Lower leg skin (tissue), 4 donors: ENCODE measurements at regions not wholly inside any gene's neighbourhood (a gene's known extent, or its start where the extent isn't known, plus 50 kb on each side); places are given as distances from the start of the nearest gene placed in this dataset.
"Not testable (repeated sequence)": the region's sequence is repeated elsewhere in the genome, so short reads cannot be mapped to it uniquely, and the experiment has no call there.

ENCODE experiments used
- DNase-seq, 2 donors: peaks; one replicate each; pipeline ENCODE4 v3.0.0-alpha.2; 2019; ENCODE audit warnings: low spot score in 2 of 2
- H3K4me3 ChIP-seq: fragments of 200-600 bp; sonication (generic); 2 replicates; pipeline ENCODE4 v1.5.1; 2017; ENCODE audit warnings: mild to moderate bottlenecking, low read depth; ENCODE audit not compliant: poor library complexity, severe bottlenecking
- POLR2A ChIP-seq, 2 donors: fragments of 450-650 bp; IDR thresholded peaks; one replicate each; pipeline ENCODE4 v1.6.1; 2016 to 2017; ENCODE audit warnings: antibody characterized with exemption in 2 of 2, mild to moderate bottlenecking in 1 of 2, moderate library complexity in 1 of 2
- WGBS, 2 donors: methylation state at CpG; one replicate each; pipeline ENCODE4 v1.1.5; 2018; 5-methylcytosine and 5-hydroxymethylcytosine counted together
- intact Hi-C: fragments of 100-400 bp; cut with DNase I; formaldehyde crosslinking; loops from one replicate; pipeline ENCODE4 v1.15.0; 2023; ENCODE audit warnings: low total_unique reads
- TF ChIP-seq, protein P1 (sequence below), 3 donors: fragments of 450-650 bp; IDR thresholded peaks; one replicate each; pipeline ENCODE4 v1.5.1; 2016; ENCODE audit warnings: antibody characterized with exemption in 3 of 3, mild to moderate bottlenecking in 3 of 3, moderate library complexity in 2 of 3

DNA sequence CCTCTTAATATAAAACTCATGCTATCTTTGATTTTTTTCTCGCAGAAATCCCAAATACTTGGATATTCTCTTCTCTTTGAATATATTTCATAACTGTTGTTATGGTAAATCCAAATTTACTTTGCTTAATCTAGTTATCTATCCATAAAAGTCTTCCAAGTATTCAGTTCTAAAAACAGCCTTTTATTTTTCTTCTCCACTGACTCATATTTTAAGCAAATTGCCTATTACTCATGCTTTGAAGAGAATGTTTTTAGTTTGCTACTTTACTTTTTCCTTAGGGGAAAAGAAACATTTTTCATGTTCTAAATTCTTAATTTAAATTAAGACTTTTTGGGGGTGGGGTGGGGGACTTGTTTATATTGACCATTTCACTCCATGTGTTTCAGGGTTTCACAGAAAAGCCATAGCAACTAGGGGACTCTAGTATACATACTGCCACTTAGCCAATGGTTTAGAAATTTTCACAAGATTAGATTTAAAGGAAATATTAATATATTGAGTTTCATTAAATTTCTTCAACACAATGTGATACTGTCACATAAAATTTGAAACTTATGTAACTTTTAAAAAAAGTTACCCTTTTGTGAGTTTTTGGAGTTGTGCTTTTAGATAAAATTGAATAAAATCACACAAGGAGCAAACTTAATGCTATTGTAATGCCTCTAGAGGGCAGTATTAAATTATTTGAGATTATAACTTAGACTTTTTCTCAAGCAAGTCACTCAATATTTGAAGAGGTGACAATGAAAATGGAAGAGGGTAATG is 545.8 kb upstream of the ARRDC3 start:
- DNase-seq: no peak
- intact Hi-C loops: no loop called here
- TF ChIP-seq, protein P1, sequence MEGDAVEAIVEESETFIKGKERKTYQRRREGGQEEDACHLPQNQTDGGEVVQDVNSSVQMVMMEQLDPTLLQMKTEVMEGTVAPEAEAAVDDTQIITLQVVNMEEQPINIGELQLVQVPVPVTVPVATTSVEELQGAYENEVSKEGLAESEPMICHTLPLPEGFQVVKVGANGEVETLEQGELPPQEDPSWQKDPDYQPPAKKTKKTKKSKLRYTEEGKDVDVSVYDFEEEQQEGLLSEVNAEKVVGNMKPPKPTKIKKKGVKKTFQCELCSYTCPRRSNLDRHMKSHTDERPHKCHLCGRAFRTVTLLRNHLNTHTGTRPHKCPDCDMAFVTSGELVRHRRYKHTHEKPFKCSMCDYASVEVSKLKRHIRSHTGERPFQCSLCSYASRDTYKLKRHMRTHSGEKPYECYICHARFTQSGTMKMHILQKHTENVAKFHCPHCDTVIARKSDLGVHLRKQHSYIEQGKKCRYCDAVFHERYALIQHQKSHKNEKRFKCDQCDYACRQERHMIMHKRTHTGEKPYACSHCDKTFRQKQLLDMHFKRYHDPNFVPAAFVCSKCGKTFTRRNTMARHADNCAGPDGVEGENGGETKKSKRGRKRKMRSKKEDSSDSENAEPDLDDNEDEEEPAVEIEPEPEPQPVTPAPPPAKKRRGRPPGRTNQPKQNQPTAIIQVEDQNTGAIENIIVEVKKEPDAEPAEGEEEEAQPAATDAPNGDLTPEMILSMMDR (IDR thresholded peaks at IDR 0.05): no peak
- TF ChIP-seq POLR2A (IDR thresholded peaks at IDR 0.05): no peak
- 83 to 85% methylated on average over 1 of the region's 1 CpG for WGBS, 2 donors
- H3K4me3 ChIP-seq: no peak overlapping the region

DNA sequence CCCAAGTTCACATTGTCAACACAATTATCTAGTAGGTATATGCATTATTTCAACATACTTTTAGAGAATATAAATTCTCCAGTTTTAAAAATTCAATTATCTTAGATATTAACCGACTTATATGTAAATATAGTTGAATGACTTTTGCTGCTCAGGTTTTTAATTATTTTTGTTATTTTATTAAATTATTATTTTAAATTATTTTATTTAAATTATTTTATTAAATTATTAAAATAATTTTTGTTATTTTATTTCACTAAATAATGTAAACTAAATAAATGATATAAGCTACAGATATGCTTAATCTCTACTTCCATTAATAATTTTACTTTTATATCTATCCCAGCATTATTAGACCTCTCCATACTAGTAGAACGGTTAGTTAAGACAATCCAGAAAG is 544.3 kb upstream of the ARRDC3 start:
- TF ChIP-seq POLR2A (IDR thresholded peaks at IDR 0.05): no peak
- TF ChIP-seq, protein P1 (IDR thresholded peaks at IDR 0.05): no peak
- DNase-seq: no peak
- no peak overlapping the region for H3K4me3 ChIP-seq
- WGBS, 2 donors: 94 to 96% methylated on average over 2 of the region's 2 CpGs
- intact Hi-C loops: no loop called here

DNA sequence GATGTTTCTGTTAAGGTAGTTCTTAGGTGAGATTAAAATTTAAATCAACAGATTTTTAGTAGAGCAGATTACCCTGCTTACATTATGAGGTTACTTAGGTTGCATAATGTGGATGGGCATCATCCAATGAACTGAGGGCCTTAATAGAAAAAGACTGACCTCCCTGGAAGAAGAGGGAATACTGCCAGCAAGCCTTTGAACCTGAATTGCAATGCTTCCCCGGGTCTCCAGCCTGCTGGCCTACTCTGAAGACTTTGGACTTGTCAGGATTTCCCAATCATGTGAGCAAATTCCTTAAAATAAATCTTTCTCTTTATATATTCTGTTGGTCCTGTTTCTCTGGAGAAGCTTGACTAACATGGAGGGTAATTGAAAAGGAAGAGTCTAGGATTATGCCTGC is 542.1 kb upstream of the ARRDC3 start:
- intact Hi-C loops: no loop called here
- TF ChIP-seq, protein P1 (IDR thresholded peaks at IDR 0.05): no peak
- no peak for TF ChIP-seq POLR2A (IDR thresholded peaks at IDR 0.05)
- H3K4me3 ChIP-seq: no peak overlapping the region
- DNase-seq: no peak
- 48 to 54% methylated on average over 1 of the region's 1 CpG for WGBS, 2 donors

DNA sequence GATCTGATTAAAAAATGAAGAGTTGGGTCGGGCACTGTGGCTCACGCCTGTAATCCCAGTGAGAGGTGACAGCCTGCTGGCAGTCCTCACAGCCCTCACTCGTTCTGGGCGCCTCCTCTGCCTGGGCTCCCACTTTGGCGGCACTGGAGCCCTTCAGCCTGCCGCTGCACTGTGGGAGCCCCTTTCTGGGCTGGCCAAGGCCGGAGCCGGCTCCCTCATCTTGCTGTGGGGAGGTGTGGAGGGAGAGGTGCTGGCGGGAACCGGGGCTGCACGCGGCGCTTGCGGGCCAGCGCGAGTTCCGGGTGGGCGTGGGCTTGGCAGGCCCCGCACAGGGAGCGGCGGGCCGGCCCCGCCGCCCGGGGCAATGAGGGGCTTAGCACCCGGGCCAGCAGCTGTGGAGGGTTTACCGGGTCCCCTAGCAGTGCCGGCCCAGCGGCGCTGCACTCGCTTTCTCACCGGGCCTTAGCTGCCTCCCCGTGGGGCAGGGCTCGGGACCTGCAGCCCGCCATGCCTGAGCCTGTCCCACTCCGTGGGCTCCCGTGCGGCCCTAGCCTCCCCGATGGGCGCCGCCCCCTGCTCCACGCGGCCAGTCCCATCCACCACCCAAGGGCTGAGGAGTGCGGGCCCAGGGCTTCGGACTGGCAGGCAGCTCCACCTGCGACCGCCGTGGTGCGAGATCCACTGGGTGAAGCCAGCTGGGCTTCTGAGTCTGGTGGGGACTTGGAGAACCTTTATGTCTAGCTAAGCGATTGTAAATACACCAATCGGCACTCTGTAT is 534.1 kb upstream of the ARRDC3 start:
- DNase-seq, intact Hi-C loops, H3K4me3 ChIP-seq: not testable (repeated sequence)
- WGBS, 2 donors: 93 to 95% methylated on average over 50 to 51 of the region's 51 CpGs

DNA sequence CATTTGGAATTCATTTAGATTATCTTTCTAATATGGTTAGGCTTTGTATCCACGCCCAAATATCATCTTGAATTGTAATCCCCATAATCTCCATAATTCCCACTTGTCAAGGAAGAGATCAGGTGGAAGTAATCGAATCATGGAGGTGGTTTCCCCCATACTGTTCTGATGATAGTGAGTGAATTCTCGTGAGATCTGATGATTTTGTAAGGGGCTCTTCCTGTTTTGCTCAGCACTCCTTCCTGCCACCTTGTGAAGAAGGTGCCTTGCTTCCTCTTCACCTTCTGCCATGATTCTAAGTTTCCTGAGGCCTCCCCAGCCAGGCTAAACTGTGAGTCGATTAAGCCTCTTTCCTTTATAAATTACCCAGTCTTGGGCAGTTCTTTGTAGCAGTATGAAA is 527.5 kb upstream of the ARRDC3 start:
- TF ChIP-seq, protein P1 (IDR thresholded peaks at IDR 0.05): no peak
- TF ChIP-seq POLR2A (IDR thresholded peaks at IDR 0.05): no peak
- no peak overlapping the region for H3K4me3 ChIP-seq
- intact Hi-C loops: no loop called here
- DNase-seq: no peak
- 80 to 82% methylated on average over 4 of the region's 4 CpGs for WGBS, 2 donors

DNA sequence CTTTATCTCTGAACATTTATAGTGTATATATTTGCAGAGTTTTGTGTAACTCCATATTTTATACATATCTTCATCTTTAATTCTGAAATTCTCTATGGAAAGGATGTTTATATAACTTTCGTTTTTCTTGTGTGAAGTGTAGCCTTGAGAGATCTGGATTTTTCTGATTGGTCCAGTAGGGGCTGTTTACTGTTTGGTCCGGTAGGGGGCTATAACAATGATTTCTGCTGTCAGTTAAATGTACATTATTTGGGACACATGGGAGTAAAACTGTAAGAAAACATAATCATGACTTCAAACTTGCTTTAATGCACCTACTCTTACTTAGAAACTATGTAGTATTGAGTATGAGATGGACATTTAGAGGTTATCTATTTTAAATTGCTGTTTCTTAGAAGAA is 527.1 kb upstream of the ARRDC3 start:
- DNase-seq: no peak
- WGBS, 2 donors: 72 to 84% methylated on average over 2 of the region's 2 CpGs
- no peak overlapping the region for H3K4me3 ChIP-seq
- intact Hi-C loops: no loop called here
- TF ChIP-seq POLR2A (IDR thresholded peaks at IDR 0.05): no peak
- TF ChIP-seq, protein P1 (IDR thresholded peaks at IDR 0.05): no peak
